Mesodermal cell (in vitro differentiated cells): ENCODE measurements at regions not wholly inside any gene's neighbourhood (a gene's known extent, or its start where the extent isn't known, plus 50 kb on each side); places are given as distances from the start of the nearest gene placed in this dataset.

Source experiments
- H3K27ac ChIP-seq: 2 replicates; pipeline ENCODE4 v1.7.0; 2013; ENCODE audit warnings: mild to moderate bottlenecking, low read depth, low read length, moderate library complexity; ENCODE audit not compliant: severe bottlenecking
- H3K36me3 ChIP-seq: 2 replicates; pipeline ENCODE4 v1.7.1; 2013; ENCODE audit warnings: mild to moderate bottlenecking, low read length, moderate library complexity; ENCODE audit not compliant: control insufficient read depth, insufficient read depth
- H3K4me1 ChIP-seq: one replicate; pipeline ENCODE4 v1.7.1; 2013; ENCODE audit warnings: mild to moderate bottlenecking, low read length; ENCODE audit not compliant: insufficient read depth, control insufficient read depth, poor library complexity, severe bottlenecking
- H3K4me3 ChIP-seq: 2 replicates; pipeline ENCODE4 v1.7.0; 2013; ENCODE audit warnings: low read length, control low read depth, mild to moderate bottlenecking; ENCODE audit not compliant: insufficient read depth, poor library complexity, severe bottlenecking; ENCODE audit errors: extremely low read depth
- H3K9me3 ChIP-seq: 2 replicates; pipeline ENCODE4 v1.7.1; 2013; ENCODE audit warnings: mild to moderate bottlenecking, low read length, moderate library complexity; ENCODE audit not compliant: control insufficient read depth
- WGBS, 2 experiments: methylation state at CpG; one replicate each; pipeline ENCODE4 v1.1.5; 2013; ENCODE audit warnings: missing lambda C conversion rate in 2 of 2; ENCODE audit not compliant: insufficient coverage in 2 of 2; 5-methylcytosine and 5-hydroxymethylcytosine counted together

DNA sequence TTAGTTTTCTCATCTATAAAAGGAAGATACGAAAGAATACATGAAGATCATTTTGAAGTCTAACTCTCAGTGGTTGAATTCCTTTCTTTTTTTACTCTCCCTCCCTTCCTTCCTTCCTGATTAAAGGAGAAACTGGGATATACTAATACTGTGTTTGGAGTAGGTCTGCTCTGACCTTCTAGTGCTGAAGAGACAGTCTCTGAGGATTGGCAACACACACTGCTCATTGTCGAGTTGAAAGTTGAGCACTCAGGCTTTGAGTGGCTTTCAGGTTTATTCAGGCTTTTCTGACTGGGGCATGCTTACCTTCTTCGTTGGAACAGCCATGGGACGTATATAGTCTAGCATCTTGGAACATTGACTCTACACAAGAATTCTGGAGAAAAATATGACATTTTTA, 86.9 kb upstream of the RPS23 start:
- Histone ChIP-seq H3K9me3 (no peaks in the 10 kb centered on the region), H3K4me1 (peaks cover 5% of the 10 kb centered on the region), H3K4me3 (no peak overlapping the region), H3K36me3 (no peaks in the 10 kb centered on the region), H3K27ac (no peak overlapping the region)
- WGBS, 2 experiments, result 94 to 95% methylated on average over 2 to 4 of the region's 4 CpGs

DNA sequence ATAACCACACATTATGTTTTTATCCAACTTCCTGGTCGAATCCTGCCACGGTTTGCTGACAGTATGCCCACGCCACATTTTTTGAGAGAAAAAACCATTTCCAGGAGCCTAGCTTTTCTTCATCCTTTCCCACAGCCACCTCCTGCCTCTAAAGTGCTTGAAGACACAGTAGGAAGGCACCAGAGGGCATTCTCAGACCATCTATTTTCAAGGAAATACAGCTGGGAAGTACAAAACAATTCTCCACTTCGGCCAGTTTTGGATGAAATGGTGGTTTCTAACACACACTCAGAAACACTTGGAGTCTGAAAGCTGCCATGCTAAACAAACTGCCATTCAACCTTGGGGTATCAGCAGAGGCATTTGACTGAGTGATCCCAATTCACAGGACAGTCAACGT, 86.3 kb upstream of the RPS23 start:
- no peak overlapping the region for H3K4me3 ChIP-seq
- H3K4me1 ChIP-seq, result peaks cover 5% of the 10 kb centered on the region
- 58 to 74% methylated on average over 4 to 5 of the region's 5 CpGs for WGBS, 2 experiments
- no peaks in the 10 kb centered on the region for H3K9me3 ChIP-seq
- no peaks in the 10 kb centered on the region for H3K36me3 ChIP-seq
- H3K27ac ChIP-seq, result no peak overlapping the region

DNA sequence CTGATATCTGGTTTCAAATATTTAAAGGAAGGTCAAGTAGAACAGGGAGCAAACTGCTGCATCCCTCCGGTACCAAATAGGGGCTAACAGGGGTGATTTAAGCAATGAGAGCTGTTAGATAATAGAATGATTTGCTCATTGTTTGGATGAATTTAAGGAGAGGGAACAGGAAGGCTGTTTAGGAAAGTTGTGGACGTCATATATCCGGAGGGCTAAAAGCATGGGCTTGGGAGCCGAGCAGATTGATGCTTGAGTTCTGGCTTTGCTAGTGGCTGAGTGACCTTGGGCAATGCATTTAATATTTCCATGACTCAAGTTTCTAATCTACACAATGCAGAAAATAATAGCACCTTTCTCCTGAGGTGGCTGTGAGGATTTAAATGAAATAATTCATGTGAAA, 85.4 kb upstream of the RPS23 start:
- H3K4me1 ChIP-seq, result peaks cover 5% of the 10 kb centered on the region
- WGBS, 2 experiments, result 94 to 98% methylated on average over 3 to 4 of the region's 4 CpGs
- H3K9me3 ChIP-seq, result no peaks in the 10 kb centered on the region
- H3K36me3 ChIP-seq, result no peaks in the 10 kb centered on the region
- H3K27ac ChIP-seq, result no peak overlapping the region
- no peak overlapping the region for H3K4me3 ChIP-seq

DNA sequence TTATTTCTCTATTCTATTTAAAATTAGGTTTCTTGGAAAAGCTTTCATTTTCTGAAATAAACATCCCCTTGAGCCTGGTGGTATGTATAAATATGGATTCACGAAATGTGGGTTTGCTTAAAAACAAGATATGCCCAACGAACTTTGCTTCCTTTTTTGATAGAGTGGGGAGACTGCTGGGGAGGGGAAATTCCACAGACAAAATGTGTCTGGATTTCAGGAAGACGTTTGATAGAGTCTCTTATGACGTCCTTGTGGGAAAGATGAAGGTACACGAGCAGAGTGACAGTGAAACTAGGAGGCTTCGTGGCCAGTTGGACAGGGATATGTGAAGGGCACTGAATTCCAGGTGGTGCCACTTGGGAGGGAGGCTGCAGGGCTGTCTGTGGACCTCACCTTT, 84.5 kb upstream of the RPS23 start:
- H3K27ac ChIP-seq, result no peak overlapping the region
- 91 to 92% methylated on average over 6 of the region's 6 CpGs for WGBS, 2 experiments

DNA sequence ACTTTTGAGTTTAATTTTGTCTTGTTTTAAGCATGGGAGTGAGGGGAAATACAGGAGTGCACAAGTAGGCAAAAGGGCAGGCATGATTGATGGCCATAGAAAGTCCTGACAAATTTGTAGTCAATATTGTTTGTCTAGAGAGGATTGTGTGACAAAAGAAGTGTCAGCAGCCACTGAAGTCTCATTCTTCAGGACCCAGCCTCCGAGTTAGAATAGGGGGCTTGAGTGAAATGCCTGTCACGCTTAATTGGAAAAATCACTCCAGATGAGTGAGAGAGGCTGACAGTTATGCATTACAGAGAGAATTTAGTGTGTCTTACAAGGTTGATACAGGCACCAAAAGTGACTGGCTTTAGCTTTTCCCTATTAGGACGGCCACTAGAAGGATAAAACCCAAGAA, 81.9 kb upstream of the RPS23 start:
- H3K27ac ChIP-seq, result no peak overlapping the region
- 72 to 88% methylated on average over 2 to 3 of the region's 3 CpGs for WGBS, 2 experiments

More for the DNA sequence above, 84.5 kb upstream of the RPS23 start:
- peaks cover 8% of the 10 kb centered on the region for H3K4me1 ChIP-seq
- no peaks in the 10 kb centered on the region for H3K36me3 ChIP-seq
- H3K4me3 ChIP-seq, result no peak overlapping the region
- H3K9me3 ChIP-seq, result no peaks in the 10 kb centered on the region

DNA sequence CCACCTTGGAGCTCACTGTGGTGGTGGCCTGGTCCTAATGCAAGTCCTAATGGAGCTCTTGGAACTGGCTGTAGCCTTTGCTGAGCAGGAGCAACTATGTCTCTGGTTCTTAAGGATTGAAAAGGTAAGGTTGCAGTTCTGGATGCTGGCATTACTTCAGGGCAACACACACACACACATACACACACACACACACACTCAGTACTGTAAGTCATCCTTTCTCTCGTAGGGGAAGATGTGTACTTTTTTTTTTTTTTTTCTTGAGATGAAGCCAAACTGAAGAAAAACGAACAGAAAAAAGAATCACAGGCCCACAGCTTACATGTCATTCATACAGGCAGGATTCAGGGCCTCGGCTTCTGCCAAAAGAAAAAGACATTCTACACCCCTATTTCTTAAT, 81.1 kb upstream of the RPS23 start:
- no peaks in the 10 kb centered on the region for H3K9me3 ChIP-seq
- no peak overlapping the region for H3K27ac ChIP-seq
- 84 to 86% methylated on average over 1 to 2 of the region's 3 CpGs for WGBS, 2 experiments
- H3K4me1 ChIP-seq, result peaks cover 10% of the 10 kb centered on the region
- H3K36me3 ChIP-seq, result no peaks in the 10 kb centered on the region
- H3K4me3 ChIP-seq, result no peak overlapping the region

More for the DNA sequence above, 81.9 kb upstream of the RPS23 start:
- Histone ChIP-seq H3K9me3 (no peaks in the 10 kb centered on the region), H3K4me1 (peaks cover 11% of the 10 kb centered on the region), H3K36me3 (no peaks in the 10 kb centered on the region), H3K4me3 (no peak overlapping the region)

DNA sequence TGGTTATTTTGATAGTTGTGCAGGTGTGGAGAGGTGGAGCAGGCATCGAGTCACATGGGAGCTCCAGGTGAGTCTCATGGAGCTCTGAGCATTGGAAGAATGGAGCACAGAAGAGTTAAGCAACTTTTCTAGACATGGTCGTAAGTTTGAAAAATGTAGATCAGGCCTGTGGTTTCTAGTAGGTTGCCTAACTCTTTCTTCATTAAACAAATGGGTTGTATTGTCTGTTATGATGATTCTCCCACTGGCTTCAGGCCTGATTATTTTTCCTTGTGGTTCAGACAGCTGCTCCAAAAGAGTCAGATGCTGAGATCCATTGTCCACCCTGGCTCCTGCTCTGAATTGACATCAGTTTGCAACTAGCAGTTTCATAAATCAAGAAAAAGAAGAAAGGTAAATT, 80.3 kb upstream of the RPS23 start:
- Histone ChIP-seq H3K4me1 (peaks cover 10% of the 10 kb centered on the region), H3K27ac (no peak overlapping the region), H3K9me3 (no peaks in the 10 kb centered on the region), H3K36me3 (no peaks in the 10 kb centered on the region), H3K4me3 (no peak overlapping the region)
- WGBS, 2 experiments, result 88 to 92% methylated on average over 1 to 2 of the region's 2 CpGs

DNA sequence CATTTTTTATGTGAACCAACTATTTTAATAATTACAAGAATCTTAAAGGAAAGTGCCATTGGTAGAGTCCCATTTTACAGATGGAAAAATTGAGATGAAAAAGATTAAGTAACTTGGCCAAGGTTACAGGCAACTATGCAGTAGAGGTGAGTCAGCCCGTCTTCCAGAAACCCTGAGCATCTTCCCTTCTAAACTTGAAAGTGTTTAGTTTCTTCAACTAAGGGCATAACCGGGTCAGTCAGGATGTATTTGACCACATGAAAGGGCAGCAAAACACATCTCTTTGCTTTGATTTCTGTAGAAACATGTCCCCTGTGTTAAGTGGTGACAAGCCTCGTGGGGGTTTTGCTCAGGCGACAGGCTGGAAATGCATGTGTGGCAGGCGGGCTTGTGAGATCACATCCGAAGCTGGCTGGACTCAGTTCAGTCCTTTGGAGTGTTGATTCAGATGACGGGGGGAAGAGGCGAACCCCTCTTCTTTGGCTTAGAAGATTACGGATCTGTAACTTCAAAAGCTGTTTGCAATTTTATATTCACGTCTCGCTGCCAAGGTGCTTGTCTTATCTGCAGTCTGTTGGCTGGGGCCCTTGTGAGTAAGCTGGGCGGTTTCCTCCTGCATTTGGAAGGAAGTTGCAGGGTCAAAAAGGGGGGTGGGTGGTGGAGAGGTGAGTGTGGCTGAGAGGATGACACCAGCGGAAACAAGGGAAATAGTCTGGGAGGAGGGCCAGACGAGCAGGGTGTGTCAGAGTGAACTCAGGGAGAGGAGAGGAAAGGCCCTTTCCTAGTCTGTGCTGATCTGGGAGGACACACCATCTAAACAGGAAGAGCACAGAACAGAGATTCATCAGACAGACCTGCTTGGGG, 78.9 kb upstream of the RPS23 start:
- 65 to 72% methylated on average over 11 to 12 of the region's 14 CpGs for WGBS, 2 experiments
- no peaks in the 10 kb centered on the region for H3K9me3 ChIP-seq
- H3K27ac ChIP-seq, result peak overlapping the region; percentile 55

DNA sequence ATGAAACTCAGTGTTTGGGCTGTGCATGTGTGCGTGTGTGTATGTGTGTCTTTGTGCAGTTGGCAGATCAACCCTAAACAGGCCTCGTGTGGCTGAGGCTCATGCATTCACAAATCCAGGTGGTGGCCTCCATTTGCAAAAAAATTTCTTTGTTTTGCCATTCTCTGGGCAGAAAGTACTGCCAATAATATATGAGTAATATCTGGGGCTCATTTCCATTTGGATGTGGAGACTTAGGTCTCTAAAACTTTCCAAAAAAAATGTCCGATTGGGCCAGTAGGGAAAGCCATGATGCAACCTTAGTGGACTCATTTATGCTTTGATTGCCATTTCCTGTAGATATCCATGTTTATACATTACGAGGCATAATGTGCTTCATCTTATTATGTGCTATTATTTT, 77.9 kb upstream of the RPS23 start:
- Histone ChIP-seq H3K4me1 (peaks cover 15% of the 10 kb centered on the region), H3K36me3 (no peaks in the 10 kb centered on the region)
- WGBS, 2 experiments, result 93 to 95% methylated on average over 2 to 3 of the region's 4 CpGs

More for the DNA sequence above, 78.9 kb upstream of the RPS23 start:
- no peaks in the 10 kb centered on the region for H3K36me3 ChIP-seq
- H3K4me1 ChIP-seq, result peaks cover 14% of the 10 kb centered on the region
- no peak overlapping the region for H3K4me3 ChIP-seq

DNA sequence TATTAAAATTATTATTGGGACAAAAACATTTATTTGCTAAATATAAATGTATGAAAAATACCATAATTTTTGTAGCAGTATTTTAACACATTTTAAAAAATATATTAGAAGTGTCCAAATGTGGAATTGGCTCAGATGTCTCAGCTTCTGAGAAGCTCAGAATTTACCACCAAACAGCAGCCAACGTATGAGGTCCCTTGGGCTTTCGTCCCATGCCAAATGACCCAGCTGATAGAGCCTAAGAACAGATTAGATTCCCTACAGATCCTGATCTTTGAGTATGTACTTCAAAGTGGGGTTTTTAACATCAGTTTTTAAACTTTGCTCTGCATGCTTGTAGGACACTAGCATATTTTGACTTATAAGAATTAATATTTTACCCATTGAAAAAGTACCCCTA, 77.3 kb upstream of the RPS23 start:
- H3K4me1 ChIP-seq, result peaks cover 15% of the 10 kb centered on the region
- WGBS, 2 experiments, result 100% methylated on average over 2 of the region's 2 CpGs; no CpG with 5 or more reads in 1 of the 2 experiments
- H3K36me3 ChIP-seq, result no peaks in the 10 kb centered on the region
- no peak overlapping the region for H3K4me3 ChIP-seq
- no peak overlapping the region for H3K27ac ChIP-seq
- H3K9me3 ChIP-seq, result no peaks in the 10 kb centered on the region

More for the DNA sequence above, 77.9 kb upstream of the RPS23 start:
- no peak overlapping the region for H3K4me3 ChIP-seq
- H3K27ac ChIP-seq, result no peak overlapping the region
- H3K9me3 ChIP-seq, result no peaks in the 10 kb centered on the region

DNA sequence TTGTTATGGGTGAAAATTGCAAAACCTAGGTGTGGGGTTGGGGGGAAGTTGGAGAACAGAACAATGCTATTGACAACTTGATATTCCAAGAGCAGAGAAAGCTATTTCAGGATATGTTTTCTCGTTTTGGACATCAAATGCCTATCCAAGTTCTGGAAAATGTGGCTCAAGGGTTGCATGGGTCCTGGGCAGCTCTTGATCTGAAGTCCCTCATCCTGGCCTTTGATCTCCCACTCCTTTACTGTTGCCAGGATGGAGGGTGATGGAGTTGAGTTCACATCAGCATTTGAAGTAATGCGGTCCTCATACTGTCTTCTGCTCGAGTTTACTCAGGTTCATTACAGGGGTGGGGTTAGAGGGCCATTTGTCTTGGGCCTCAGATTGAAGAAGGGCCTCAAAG, 76.9 kb upstream of the RPS23 start:
- no peaks in the 10 kb centered on the region for H3K36me3 ChIP-seq
- H3K27ac ChIP-seq, result no peak overlapping the region
- H3K4me1 ChIP-seq, result peaks cover 15% of the 10 kb centered on the region
- WGBS, 2 experiments, result 83 to 88% methylated on average over 1 of the region's 3 CpGs
- no peaks in the 10 kb centered on the region for H3K9me3 ChIP-seq
- H3K4me3 ChIP-seq, result no peak overlapping the region
